Endodermal cell (in vitro differentiated cells): ENCODE measurements at regions not wholly inside any gene's neighbourhood (a gene's known extent, or its start where the extent isn't known, plus 50 kb on each side); places are given as distances from the start of the nearest gene placed in this dataset.
"Not testable (repeated sequence)": the region's sequence is repeated elsewhere in the genome, so short reads cannot be mapped to it uniquely, and the experiment has no call there.

Source experiments
- DNase-seq: peaks from one replicate; pipeline ENCODE4 v3.0.0-alpha.2; 2017
- H3K27ac ChIP-seq: 2 replicates; pipeline ENCODE4 v1.5.1; 2013; ENCODE audit warnings: mild to moderate bottlenecking, low read depth, low read length, moderate library complexity
- H3K27me3 ChIP-seq: 2 replicates; pipeline ENCODE4 v1.6.1; 2013; ENCODE audit warnings: mild to moderate bottlenecking, low read length, moderate library complexity; ENCODE audit not compliant: insufficient read depth, control insufficient read depth, poor library complexity, severe bottlenecking
- H3K36me3 ChIP-seq: 2 replicates; pipeline ENCODE4 v1.7.0; 2013; ENCODE audit warnings: mild to moderate bottlenecking, low read length, moderate library complexity; ENCODE audit not compliant: control insufficient read depth, insufficient read depth
- H3K4me1 ChIP-seq: one replicate; pipeline ENCODE4 v1.7.0; 2013; ENCODE audit warnings: low read length; ENCODE audit not compliant: control insufficient read depth, insufficient read depth
- H3K4me3 ChIP-seq: 2 replicates; pipeline ENCODE4 v1.5.1; 2013; ENCODE audit warnings: mild to moderate bottlenecking, low read length, moderate library complexity
- H3K9ac ChIP-seq: 2 replicates; pipeline ENCODE4 v1.6.1; 2013; ENCODE audit warnings: mild to moderate bottlenecking, low read length, moderate library complexity; ENCODE audit not compliant: poor library complexity, severe bottlenecking; ENCODE audit errors: extremely low read depth
- H3K9me3 ChIP-seq: 2 replicates; pipeline ENCODE4 v1.6.1; 2013; ENCODE audit warnings: mild to moderate bottlenecking, low read length, moderate library complexity; ENCODE audit not compliant: control insufficient read depth
- H3K27ac Mint-ChIP-seq: 2 replicates; pipeline ENCODE4 v1.8.0; 2020; ENCODE audit warnings: mixed read lengths
- H3K27me3 Mint-ChIP-seq: 2 replicates; pipeline ENCODE4 v1.8.0; 2021; ENCODE audit warnings: mild to moderate bottlenecking, mixed read lengths; ENCODE audit not compliant: insufficient read depth
- H3K36me3 Mint-ChIP-seq: 2 replicates; pipeline ENCODE4 v1.8.0; 2020; ENCODE audit warnings: low read depth, mixed read lengths
- H3K4me1 Mint-ChIP-seq: 2 replicates; pipeline ENCODE4 v1.8.0; 2020; ENCODE audit warnings: mixed read lengths
- H3K4me3 Mint-ChIP-seq: 2 replicates; pipeline ENCODE4 v1.8.0; 2020; ENCODE audit warnings: mild to moderate bottlenecking, moderate library complexity, mixed read lengths
- H3K9me3 Mint-ChIP-seq: 2 replicates; pipeline ENCODE4 v1.8.0; 2020; ENCODE audit warnings: mild to moderate bottlenecking, mixed read lengths
- WGBS, 2 experiments: methylation state at CpG; one replicate each; pipeline versions ENCODE4 v1.1.5 to v1.1.7; 2013; ENCODE audit warnings: missing lambda C conversion rate in 2 of 2, mixed read lengths in 1 of 2; ENCODE audit not compliant: insufficient coverage in 1 of 2, insufficient read length in 1 of 2; 5-methylcytosine and 5-hydroxymethylcytosine counted together
- TF ChIP-seq, protein P1 (sequence below): fragments of 200-600 bp; sonication (generic); conservative IDR thresholded peaks from 2 replicates; pipeline ENCODE4 v1.5.0; 2021; ENCODE audit warnings: antibody characterized with exemption, mild to moderate bottlenecking

DNA sequence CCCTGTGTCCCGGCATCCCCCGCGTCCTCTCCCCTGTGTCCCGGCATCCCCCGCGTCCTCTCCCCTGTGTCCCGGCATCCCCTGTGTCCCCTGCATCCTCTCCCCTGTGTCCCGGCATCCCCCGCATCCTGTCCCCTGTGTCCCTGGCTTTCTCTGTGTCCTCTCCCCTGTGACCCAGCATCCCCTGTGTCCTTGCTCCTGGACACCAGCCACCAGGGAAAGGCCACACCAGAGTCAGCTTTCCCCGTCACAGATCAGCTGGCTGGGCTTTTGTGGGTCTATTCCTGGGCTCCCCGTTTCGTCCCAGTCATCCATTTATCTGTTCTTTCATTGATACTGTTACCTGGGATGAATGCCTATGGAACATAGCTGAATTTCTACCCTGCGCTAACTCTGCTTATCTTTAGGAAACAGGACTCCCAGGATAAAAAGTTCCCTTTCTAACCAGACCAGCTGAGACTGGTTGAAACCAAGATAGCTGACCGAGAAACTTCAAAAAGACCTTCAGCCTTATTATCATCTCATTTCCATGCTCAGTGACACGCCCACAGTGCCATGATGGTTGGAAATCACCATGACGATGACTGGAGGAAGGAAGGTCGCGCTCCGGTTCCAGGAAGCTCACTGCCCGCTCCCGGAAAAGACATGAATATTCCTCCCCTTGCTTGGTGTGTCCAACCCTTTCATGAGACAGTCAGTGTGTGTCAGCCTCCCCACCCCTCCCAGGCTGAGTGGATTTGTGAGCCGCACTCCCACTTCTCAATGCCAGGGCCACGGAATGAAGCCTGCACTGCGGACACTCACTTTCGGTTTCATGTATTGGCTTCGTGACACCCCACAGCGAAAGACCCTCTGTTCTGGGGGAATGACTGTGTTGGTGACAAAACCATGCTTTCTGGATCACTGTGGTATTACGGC is 276.4 kb upstream of the SFSWAP start:
- no peaks in the 10 kb centered on the region for H3K9me3 ChIP-seq
- H3K36me3 ChIP-seq: no peaks in the 10 kb centered on the region
- Mint-ChIP-seq H3K36me3 (no peaks in the 10 kb centered on the region), H3K27me3 (peaks cover 36% of the 10 kb centered on the region), H3K9me3 (peaks cover 7% of the 10 kb centered on the region), H3K4me3 (no peak overlapping the region), H3K4me1 (peaks cover 5% of the 10 kb centered on the region), H3K27ac (no peak overlapping the region)
- H3K9ac ChIP-seq: no peak overlapping the region
- DNase-seq: peak; percentile 30
- H3K27me3 ChIP-seq: no peaks in the 10 kb centered on the region
- TF ChIP-seq, protein P1, sequence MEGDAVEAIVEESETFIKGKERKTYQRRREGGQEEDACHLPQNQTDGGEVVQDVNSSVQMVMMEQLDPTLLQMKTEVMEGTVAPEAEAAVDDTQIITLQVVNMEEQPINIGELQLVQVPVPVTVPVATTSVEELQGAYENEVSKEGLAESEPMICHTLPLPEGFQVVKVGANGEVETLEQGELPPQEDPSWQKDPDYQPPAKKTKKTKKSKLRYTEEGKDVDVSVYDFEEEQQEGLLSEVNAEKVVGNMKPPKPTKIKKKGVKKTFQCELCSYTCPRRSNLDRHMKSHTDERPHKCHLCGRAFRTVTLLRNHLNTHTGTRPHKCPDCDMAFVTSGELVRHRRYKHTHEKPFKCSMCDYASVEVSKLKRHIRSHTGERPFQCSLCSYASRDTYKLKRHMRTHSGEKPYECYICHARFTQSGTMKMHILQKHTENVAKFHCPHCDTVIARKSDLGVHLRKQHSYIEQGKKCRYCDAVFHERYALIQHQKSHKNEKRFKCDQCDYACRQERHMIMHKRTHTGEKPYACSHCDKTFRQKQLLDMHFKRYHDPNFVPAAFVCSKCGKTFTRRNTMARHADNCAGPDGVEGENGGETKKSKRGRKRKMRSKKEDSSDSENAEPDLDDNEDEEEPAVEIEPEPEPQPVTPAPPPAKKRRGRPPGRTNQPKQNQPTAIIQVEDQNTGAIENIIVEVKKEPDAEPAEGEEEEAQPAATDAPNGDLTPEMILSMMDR: no peak
- no peak overlapping the region for H3K4me3 ChIP-seq
- 77 to 84% methylated on average over 18 to 21 of the region's 28 CpGs for WGBS, 2 experiments
- H3K27ac ChIP-seq: no peak overlapping the region
- no peaks in the 10 kb centered on the region for H3K4me1 ChIP-seq

DNA sequence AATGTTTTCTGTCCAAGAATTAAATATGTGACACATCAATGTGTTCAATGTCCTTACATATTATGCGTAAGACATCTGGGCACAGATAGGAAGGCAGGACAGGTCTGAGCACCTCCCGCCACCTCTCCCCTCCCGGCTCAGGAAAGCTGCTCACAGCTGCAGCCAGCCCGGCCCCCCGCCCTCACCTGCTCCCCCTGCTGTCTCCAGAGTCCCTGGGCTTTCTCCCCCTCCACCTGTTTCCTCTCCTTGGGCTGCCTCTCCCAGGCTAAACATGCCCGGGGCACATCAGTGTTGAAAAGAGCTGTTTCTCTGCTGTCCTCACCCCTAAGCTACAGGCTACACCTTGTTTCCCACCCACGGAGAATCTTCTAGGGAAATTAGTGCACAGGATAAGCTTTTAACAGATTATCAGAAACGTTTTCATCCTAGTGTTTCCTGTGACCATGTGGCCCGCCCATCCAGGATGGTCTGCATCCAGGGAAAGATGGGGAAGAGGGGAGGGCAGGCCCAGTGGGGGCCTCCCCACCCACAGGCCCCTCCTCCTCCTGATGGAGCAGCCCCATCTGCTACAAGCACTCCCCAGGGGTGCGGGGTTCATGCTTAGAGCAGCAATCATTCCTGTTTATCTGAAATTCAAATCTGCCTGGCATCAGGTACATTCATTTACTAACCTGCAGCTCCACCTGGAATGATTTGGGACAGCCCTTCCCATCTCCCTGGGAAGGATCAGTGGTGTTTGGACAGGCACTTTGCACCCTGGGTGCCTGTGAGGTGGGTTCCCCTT is 273.8 kb upstream of the SFSWAP start:
- Mint-ChIP-seq H3K4me3 (no peak overlapping the region), H3K36me3 (no peaks in the 10 kb centered on the region), H3K4me1 (peaks cover 2% of the 10 kb centered on the region), H3K9me3 (no peaks in the 10 kb centered on the region), H3K27me3 (peaks cover 25% of the 10 kb centered on the region), H3K27ac (no peak overlapping the region)
- Histone ChIP-seq H3K4me1 (no peaks in the 10 kb centered on the region), H3K27me3 (no peaks in the 10 kb centered on the region), H3K9ac (no peak overlapping the region), H3K9me3 (no peaks in the 10 kb centered on the region), H3K4me3 (no peak overlapping the region), H3K27ac (no peak overlapping the region), H3K36me3 (no peaks in the 10 kb centered on the region)
- TF ChIP-seq, protein P1: no peak
- DNase-seq: peak; percentile 82
- 72 to 83% methylated on average over 4 to 10 of the region's 10 CpGs for WGBS, 2 experiments

DNA sequence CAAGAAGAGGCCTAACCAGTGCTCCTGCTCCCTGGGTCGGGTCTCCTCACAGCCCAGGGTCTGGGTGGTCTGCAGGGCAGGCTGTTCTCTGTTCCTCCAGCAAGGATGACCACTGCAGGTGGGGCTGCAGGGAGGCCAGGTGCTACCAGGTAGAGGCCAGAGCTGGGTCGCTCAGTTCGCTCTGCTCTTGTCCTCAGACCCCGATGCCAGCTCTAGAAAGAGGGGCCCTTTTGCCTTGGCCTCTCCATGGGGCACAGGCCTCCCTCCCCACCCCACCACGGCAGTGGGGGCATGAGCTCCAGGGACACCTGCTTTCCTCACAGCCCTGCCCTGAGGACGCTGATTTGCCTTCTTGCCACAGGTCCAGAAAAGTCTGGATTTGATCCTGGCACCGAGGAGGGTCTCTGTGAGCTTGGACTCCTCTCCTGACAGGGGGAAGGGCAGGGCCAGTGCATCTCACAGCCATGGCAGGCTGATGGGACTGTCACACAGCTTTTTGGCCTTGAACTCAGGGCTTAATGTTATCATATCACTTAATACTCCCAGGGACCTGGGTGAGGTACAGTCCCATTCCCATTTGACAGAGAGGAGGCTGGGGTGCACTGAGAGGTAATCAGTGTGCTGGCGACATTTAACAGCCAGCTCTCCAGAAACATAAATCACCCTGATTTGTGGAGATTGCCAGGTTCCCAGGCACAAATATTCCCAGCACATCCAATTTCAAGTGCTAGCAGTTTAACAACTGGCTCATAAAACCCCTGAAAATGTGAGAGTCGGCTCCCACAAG is 273.0 kb upstream of the SFSWAP start:
- no peak overlapping the region for H3K9ac ChIP-seq
- no peaks in the 10 kb centered on the region for H3K36me3 Mint-ChIP-seq
- no peak overlapping the region for H3K4me3 Mint-ChIP-seq
- H3K4me1 Mint-ChIP-seq: peaks cover 2% of the 10 kb centered on the region
- no peaks in the 10 kb centered on the region for H3K36me3 ChIP-seq
- no peak overlapping the region for H3K27ac ChIP-seq
- peak; percentile 51 for DNase-seq
- H3K4me3 ChIP-seq: no peak overlapping the region
- no peaks in the 10 kb centered on the region for H3K9me3 ChIP-seq
- H3K27me3 ChIP-seq: no peaks in the 10 kb centered on the region
- H3K9me3 Mint-ChIP-seq: no peaks in the 10 kb centered on the region
- TF ChIP-seq, protein P1: no peak
- WGBS, 2 experiments: 86 to 95% methylated on average over 4 to 9 of the region's 9 CpGs
- H3K4me1 ChIP-seq: no peaks in the 10 kb centered on the region
- H3K27me3 Mint-ChIP-seq: peaks cover 19% of the 10 kb centered on the region
- H3K27ac Mint-ChIP-seq: no peak overlapping the region

DNA sequence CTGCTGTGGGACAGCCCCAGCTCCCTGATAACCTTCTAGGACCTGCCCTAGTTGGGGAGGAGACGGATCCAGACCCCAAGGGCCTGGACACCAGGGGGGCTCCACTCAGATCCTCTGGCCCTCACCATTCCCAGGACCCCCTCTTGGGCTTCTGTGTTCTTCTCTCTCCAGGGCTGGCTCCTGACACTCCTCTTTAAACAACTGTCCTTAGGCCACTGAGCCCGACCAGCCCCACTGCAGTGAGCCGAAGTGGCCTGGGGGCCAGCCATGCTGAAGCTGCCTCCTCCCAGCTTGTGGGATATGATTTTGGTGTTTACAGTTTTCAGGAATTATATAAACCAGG is 272.4 kb upstream of the SFSWAP start:
- not testable (repeated sequence) for H3K36me3 ChIP-seq, H3K27me3 ChIP-seq, H3K4me1 Mint-ChIP-seq, H3K4me3 Mint-ChIP-seq, H3K27ac ChIP-seq, H3K9me3 Mint-ChIP-seq, H3K27ac Mint-ChIP-seq, H3K36me3 Mint-ChIP-seq, H3K4me1 ChIP-seq, H3K9me3 ChIP-seq, H3K4me3 ChIP-seq, H3K9ac ChIP-seq
- peaks cover 19% of the 10 kb centered on the region for H3K27me3 Mint-ChIP-seq
- peak; percentile 50 for DNase-seq
- WGBS, 2 experiments: 85 to 89% methylated on average over 1 to 3 of the region's 3 CpGs
